Astrocyte of the spinal cord (primary cell): ENCODE measurements at regions not wholly inside any gene's neighbourhood (a gene's known extent, or its start where the extent isn't known, plus 50 kb on each side); places are given as distances from the start of the nearest gene placed in this dataset.
A peak's percentile ranks its signal among the peaks of the same experiment; 100 is the strongest.

Source experiments
- DNase-seq: peaks from one replicate; pipeline ENCODE4 v3.0.0; 2011; ENCODE audit warnings: low read depth, low spot score
- H3K4me3 ChIP-seq: 2 replicates; pipeline ENCODE4 v1.5.1; 2011; ENCODE audit warnings: low read depth, mild to moderate bottlenecking, low read length, moderate library complexity
- in situ Hi-C: cut with HindIII; loops from 2 replicates; pipeline ENCODE4 v1.10.0; 2017; ENCODE audit warnings: low sequenced_read_pairs
- TF ChIP-seq, protein P1 (sequence below): IDR thresholded peaks from 2 replicates; pipeline ENCODE4 v1.5.1; 2012; ENCODE audit warnings: low read depth, mild to moderate bottlenecking, low read length, inconsistent platforms

DNA sequence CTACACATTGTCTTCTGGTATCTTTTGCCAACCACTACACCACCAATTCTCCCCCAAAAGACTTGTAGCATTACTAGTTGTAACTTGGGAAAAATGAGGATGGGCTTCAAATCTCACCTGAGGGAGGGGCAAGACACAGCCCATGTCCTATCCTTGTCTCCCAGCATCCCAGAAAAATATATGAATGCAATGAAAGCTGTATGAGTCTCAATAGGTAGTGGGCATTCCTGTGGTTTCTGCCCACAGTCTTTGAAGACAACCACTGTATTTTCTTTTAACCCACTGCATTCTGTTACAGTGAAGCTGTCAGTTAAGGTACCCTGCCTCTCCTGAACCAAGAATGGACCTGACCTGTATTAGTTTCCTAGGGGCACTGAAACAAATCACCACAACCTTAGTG lies 336.2 kb upstream of the TMPO start:
- no peak overlapping the region for H3K4me3 ChIP-seq
- TF ChIP-seq, protein P1, sequence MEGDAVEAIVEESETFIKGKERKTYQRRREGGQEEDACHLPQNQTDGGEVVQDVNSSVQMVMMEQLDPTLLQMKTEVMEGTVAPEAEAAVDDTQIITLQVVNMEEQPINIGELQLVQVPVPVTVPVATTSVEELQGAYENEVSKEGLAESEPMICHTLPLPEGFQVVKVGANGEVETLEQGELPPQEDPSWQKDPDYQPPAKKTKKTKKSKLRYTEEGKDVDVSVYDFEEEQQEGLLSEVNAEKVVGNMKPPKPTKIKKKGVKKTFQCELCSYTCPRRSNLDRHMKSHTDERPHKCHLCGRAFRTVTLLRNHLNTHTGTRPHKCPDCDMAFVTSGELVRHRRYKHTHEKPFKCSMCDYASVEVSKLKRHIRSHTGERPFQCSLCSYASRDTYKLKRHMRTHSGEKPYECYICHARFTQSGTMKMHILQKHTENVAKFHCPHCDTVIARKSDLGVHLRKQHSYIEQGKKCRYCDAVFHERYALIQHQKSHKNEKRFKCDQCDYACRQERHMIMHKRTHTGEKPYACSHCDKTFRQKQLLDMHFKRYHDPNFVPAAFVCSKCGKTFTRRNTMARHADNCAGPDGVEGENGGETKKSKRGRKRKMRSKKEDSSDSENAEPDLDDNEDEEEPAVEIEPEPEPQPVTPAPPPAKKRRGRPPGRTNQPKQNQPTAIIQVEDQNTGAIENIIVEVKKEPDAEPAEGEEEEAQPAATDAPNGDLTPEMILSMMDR: no peak
- DNase-seq: no peak
- in situ Hi-C loops: no loop called here

- in situ Hi-C loops: no loop called here
- TF ChIP-seq, protein P1: no peak
- no peak for DNase-seq
- H3K4me3 ChIP-seq: no peak overlapping the region
Observed at GRCh38 chr12:98180603-98181002, 334.8 kb upstream of the TMPO start.

DNA sequence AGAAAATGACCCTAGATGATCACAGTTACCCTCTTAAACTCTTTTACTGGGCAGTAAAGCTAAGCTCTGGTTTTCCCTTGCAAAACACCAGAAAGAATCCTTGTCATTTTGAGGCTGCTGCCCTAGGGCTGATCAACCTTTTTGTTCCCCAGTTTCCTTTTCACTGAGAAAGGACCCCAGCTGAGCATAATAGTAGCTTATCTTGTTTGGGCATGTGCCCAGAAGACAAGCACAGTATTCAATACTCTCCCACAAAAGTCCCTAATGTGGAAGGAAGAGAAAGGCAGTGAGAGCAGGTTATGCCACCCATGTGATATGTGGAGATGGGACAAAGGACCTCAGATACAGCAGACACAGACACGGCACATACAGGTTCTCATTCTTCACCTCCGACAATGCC lies 332.6 kb upstream of the TMPO start:
- in situ Hi-C loops: no loop called here
- TF ChIP-seq, protein P1: no peak
- no peak for DNase-seq
- no peak overlapping the region for H3K4me3 ChIP-seq

DNA sequence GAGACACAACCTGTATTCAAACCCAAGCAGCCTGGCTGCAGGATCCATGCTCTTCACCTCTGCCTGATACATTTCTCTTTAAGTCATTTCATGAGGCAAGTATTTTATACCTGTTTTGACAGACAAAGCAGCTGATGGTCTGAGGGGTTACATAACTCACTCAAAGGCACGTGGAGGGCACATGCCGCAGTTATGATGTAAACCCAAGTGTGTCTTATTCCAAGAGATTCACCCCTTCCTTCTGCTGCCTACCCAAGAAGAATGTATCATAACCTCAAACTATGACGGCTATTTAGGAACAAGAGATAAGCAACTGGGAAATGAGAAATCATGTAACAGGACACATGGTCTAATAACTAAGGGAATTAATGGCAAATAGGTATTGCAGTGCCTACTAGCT lies 329.8 kb upstream of the TMPO start:
- DNase-seq: peak; percentile 25
- TF ChIP-seq, protein P1: no peak
- in situ Hi-C loops: no loop called here
- H3K4me3 ChIP-seq: no peak overlapping the region

- peak; percentile 9 for DNase-seq
- TF ChIP-seq, protein P1: no peak
- H3K4me3 ChIP-seq: no peak overlapping the region
- in situ Hi-C loops: no loop called here
Observed at GRCh38 chr12:98188650-98189077, 326.7 kb upstream of the TMPO start.

- no peak for DNase-seq
- in situ Hi-C loops: no loop called here
- TF ChIP-seq, protein P1: no peak
- no peak overlapping the region for H3K4me3 ChIP-seq
Observed at GRCh38 chr12:98194591-98194990, 320.8 kb upstream of the TMPO start.
